Left cardiac atrium (tissue), 4 donors: ENCODE measurements at regions not wholly inside any gene's neighbourhood (a gene's known extent, or its start where the extent isn't known, plus 50 kb on each side); places are given as distances from the start of the nearest gene placed in this dataset.

Experiments used
- ATAC-seq, 2 donors: fragments of 200-7000 bp; cut with Tn5 transposase; one replicate each; pipeline ENCODE4 v1.9.1; 2020; ENCODE audit warnings: mild to moderate bottlenecking in 2 of 2, moderate library complexity in 2 of 2
- DNase-seq: peaks from one replicate; pipeline ENCODE4 v3.0.0-alpha.2; 2020
- intact Hi-C, 2 donors: fragments of 100-400 bp; cut with DNase I; formaldehyde crosslinking; loops; one replicate each; pipeline versions ENCODE4 v1.14.1 to v1.15.1; 2022 to 2023
- donor health status: DM: no; HTN: yes; CAD: no.
- donor health status: DM: no; HTN: yes; CAD: no; lungs with severe emphysema.
- donor health status: DM: yes; HTN: yes; CAD: no.
- donor health status: Dilated cardiomyopathy.

DNA sequence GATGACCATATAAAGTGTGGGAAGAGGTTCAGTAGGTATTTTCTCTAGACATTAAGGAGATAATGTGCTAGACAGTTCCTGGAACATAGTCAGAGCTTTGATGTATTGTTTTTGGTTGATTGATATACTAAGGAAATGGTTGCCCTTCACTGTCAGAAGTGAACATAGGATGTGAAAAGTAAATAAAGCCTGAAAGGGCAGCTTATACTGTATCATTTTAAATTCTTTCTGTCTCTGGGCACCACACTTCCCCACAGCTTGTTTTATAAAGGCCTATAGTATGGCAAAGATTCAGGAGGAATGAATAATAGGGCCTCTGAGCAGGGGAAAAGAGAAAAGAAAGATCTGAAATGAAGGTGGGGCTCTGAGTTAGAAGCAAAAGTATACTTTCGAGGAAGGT, 72.7 kb upstream of the ITPRID2 start:
- DNase-seq (no peak), ATAC-seq (no peak)
- intact Hi-C loops: no loop called here

DNA sequence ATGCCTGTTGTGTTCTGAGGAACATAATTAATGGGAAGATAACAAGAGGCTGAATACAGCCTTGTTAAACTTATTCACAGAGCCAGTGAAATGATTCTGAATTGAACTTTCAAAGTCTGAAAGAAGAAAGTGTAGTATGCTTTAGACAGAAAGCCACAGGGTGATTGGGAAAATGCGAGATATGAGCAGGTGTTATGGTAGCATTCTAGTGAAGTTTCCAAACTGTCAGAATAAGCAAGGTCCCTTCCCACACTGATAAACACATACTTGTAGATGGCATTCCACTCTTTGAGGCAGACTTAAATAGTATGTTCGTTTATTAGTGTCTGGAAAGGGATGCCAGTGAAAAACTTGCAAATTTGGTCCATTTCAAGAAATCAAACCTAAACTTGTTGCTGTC, 70.5 kb upstream of the ITPRID2 start:
- intact Hi-C loops: no loop called here
- ATAC-seq (no peak), DNase-seq (no peak)

DNA sequence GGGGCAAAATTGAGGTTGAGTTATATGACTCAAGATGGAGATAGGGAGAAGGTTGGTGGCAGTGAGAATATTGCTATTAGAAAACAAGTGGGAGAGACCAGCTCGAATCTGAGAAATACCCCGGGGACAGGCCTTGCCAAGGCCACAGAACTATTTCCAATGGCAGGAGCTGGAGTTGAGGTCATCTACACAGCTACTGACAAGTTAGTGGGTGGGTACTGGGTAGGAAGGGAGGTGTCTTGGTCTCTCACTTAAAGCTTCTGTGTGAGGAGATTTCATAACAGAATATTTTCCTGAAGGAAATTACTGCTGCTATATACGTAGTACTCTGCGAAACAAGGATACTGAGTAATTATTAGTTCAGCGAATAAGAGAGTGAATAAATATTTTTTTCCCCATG, 69.4 kb upstream of the ITPRID2 start:
- no peak for ATAC-seq

DNA sequence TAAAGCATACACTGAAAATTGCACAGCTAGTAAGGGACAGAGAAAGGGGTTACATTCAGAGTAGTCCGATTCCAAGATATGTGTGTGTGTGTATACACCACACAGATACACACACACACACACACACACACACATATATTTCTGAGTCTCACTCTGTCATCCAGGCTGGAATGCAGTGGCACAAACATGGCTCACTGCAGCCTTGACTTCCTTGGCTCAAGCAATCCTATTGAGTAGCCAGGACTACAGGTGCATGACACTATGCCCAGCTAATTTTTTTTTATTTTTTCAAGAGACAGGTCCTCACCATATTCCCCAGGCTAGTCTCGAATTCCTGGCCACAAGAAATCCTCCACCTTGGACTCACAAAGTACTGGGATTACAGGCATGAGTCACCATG, 68.1 kb upstream of the ITPRID2 start:
- DNase-seq: no peak
- ATAC-seq: no peak
- intact Hi-C loops: no loop called here

More for the DNA sequence above, 69.4 kb upstream of the ITPRID2 start:
- intact Hi-C loops: no loop called here
- DNase-seq: no peak

DNA sequence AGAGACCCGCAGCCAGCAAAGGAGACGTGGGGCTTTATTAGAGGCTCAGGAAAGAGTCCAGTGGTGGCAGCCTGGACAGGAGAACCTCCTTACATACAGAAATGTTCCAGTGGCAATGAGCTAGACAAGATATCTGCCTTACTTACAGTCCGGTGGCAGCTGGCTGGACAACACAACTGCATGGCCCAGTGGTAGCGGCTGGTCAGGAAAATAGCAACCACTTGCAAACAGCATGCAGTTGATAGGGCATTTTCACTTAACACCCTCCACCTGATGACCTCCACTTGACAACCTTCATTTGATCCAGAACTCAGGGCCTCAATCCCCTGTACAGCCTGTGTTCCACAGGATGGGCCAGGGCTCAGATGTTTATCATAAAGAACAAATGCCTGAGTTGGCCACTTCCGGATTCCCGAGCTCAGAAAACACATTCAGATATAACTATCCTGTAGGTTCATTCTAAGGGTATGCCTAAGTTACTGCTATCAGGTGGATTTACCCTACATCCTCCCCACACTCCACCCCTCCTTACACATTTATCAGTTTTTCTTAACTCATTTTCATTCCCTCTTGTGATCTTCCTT, 63.3 kb upstream of the ITPRID2 start:
- intact Hi-C loops: no loop called here

DNA sequence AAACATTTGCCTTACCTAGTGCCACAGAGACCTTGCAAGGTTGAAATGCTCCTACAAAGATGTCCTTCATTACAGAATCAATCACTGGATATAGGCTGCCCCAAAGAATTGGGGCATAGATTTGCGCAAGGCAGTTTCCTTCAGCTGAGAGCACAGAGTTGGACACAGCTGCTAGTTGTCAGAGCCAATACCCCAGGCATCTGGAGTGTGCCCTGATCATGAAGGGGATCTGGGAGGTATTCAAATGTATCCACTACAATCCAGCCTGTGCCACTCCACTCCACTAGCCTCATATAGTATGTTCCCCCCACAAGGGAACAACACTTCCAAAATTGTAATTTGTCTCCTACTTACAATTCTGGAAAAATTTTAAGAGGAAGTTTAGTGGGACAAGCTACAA, 62.3 kb upstream of the ITPRID2 start:
- ATAC-seq (no peak), DNase-seq (no peak)
- intact Hi-C loops: no loop called here

More for the DNA sequence above, 63.3 kb upstream of the ITPRID2 start:
- no peak for ATAC-seq
- DNase-seq: no peak

DNA sequence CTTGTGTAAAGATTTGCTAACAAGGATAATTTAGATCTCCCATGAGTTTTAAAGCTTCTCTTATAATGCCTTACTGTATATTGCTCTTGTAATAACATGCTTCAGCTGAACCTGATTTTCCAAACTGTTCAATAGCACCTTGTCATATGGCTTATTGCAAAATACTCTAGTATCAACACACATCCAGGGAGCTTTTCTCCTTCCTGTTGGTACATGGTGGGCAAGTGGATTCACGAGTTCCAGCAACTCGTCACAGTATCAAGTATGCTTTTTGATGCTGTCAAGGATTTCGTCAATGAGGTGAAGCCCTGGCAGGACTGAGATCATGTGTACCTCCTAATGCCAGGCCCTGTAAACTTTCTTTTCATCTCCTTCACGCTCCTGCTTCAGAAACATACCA, 59.5 kb upstream of the ITPRID2 start:
- DNase-seq (no peak), ATAC-seq (no peak)
- intact Hi-C loops: no loop called here

DNA sequence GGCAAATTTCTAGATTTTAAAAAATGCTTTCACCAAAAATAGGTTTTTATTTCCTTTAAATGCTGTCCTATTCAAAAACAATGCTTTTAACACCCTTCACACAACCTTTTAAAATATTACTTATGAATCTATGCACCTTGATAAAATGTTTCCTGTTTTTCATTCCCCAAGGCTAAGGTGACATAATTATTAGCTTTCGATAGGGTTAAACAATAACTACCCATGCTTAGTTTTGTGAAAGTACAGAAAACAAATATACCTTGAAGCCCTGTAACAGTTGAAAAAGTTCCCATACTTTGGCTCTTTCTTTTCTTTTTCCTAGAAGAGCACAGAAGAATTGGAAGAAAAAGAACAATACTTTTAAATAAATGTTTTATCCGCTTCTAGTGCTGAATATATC, 54.9 kb upstream of the ITPRID2 start:
- DNase-seq (no peak), ATAC-seq (no peak)
- intact Hi-C loops: no loop called here

DNA sequence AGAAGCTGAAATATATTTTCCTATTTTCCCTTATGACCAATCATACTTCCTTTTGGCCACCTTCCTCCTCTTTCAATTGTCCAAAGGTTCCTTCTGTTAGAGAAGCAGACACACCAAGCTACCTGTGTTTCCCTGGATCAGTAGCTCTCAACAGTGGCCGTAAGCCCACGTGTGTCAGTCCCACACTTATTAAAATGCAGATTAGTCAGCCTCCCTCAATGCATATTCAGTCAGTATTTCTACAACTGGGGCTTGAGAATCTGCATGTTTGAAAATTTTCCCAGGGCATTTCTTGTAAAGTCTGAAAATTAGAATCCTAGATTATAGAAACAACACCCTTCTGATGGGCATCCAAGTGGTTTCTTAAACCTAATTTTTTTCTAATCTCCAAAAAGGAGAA, 54.0 kb upstream of the ITPRID2 start:
- no peak for DNase-seq
- ATAC-seq: no peak
- intact Hi-C loops: no loop called here

DNA sequence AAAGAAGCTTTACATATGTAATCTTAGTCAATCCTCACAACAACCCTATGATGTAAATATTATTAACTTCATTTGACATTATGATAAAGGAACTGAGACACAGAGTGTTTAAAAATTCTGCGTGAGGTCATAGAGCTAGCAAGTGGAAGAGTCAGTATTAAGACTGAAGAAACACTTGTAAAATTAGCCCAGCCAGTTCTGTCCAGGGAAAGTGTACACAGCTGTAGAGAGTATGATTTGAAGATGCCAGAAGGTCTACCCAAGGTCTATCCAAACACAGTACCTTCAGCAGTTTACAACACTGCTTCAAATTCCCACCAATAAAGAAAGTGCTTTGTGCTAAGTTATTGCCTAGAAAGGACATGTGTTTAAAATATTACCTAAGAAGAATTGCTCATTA, 51.7 kb upstream of the ITPRID2 start:
- no peak for DNase-seq
- ATAC-seq: no peak
- intact Hi-C loops: no loop called here

DNA sequence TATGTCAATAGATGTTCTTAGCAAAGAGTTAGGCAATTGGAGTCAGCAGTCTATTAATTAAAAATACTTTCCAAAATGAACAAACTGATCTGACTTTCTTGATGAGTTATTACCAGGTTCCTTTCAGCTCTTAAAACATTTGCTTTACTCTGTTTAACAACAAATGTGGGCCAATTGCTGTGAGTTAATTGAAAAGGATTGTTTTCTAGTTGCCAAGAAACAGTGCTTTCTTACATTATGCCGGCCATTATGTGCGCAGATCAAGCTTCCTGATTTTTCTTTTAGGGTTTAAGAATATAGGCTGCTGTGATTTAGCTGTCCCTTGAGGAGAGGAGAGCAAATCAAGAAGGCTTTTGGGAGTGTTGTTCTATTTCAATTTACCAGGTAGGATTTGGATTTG, 50.5 kb upstream of the ITPRID2 start:
- intact Hi-C loops: no loop called here
- ATAC-seq (no peak), DNase-seq (no peak)
